Stomach (tissue), 4 donors: ENCODE measurements at regions not wholly inside any gene's neighbourhood (a gene's known extent, or its start where the extent isn't known, plus 50 kb on each side); places are given as distances from the start of the nearest gene placed in this dataset.

Experiments
- EP300 ChIP-seq: sonication (generic); formaldehyde crosslinking; IDR thresholded peaks from one replicate; pipeline ENCODE4 v1.6.1; 2017; ENCODE audit warnings: antibody characterized with exemption
- POLR2A ChIP-seq, 4 donors: fragments of 450-650 bp; IDR thresholded peaks; one replicate each; pipeline ENCODE4 v1.6.1; 2016; ENCODE audit warnings: antibody characterized with exemption in 4 of 4, control low read depth in 2 of 4, mild to moderate bottlenecking in 1 of 4, moderate library complexity in 1 of 4
- POLR2AphosphoS5 ChIP-seq, 3 donors: sonication (generic); formaldehyde crosslinking; IDR thresholded peaks; one replicate each; pipeline ENCODE4 v1.6.1; 2016; ENCODE audit warnings: antibody characterized with exemption in 3 of 3
- TF ChIP-seq, protein P1 (sequence below), 7 experiments: fragments of 450-650 bp in 4 of 7; fragments of 200-600 bp in 3 of 7; sonication (generic) in 3 of 7; IDR thresholded peaks; one replicate each; pipeline ENCODE4 v1.5.1; 2016 to 2019; ENCODE audit warnings: antibody characterized with exemption in 7 of 7, control low read depth in 2 of 7, mild to moderate bottlenecking in 1 of 7

DNA sequence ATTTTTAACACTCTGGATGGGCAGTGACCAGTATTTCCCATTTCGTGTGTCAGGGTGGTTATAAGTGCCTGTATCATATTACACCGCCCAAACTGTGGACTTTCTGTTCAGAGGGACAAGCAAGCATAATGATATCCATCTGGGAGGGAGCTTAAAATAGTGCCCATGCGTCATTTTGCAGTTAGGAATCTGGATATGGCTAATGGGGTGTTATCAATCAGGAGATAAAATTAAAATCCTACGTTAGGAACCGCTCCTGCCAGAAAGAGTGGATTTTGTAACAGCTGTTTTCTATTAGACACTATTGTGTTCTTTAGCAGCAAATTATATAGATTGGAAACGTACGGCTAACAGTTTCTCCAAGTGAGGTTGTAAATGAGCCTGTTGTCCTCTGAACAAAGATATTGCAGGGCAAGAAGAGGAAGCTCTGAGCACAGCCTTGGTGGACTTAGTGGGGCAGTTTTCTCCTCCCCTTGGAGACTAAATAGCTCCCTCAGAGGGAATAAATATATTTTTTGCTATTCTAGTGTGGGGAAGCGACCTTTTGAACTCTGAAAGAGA, 160.4 kb downstream of the SPATA31D1 start:
- TF ChIP-seq POLR2A (IDR thresholded peaks at IDR 0.05) (no peak), EP300 (no peak), POLR2AphosphoS5 (IDR thresholded peaks at IDR 0.05) (no peak)
- TF ChIP-seq, protein P1, sequence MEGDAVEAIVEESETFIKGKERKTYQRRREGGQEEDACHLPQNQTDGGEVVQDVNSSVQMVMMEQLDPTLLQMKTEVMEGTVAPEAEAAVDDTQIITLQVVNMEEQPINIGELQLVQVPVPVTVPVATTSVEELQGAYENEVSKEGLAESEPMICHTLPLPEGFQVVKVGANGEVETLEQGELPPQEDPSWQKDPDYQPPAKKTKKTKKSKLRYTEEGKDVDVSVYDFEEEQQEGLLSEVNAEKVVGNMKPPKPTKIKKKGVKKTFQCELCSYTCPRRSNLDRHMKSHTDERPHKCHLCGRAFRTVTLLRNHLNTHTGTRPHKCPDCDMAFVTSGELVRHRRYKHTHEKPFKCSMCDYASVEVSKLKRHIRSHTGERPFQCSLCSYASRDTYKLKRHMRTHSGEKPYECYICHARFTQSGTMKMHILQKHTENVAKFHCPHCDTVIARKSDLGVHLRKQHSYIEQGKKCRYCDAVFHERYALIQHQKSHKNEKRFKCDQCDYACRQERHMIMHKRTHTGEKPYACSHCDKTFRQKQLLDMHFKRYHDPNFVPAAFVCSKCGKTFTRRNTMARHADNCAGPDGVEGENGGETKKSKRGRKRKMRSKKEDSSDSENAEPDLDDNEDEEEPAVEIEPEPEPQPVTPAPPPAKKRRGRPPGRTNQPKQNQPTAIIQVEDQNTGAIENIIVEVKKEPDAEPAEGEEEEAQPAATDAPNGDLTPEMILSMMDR (IDR thresholded peaks at IDR 0.05) = no peak
